ENCODE measurements at regions not wholly inside any gene's neighbourhood (a gene's known extent, or its start where the extent isn't known, plus 50 kb on each side); places are given as distances from the start of the nearest gene placed in this dataset.

- TF ChIP-seq CTCF (conservative IDR thresholded peaks at IDR 0.05 in 1 of 2, IDR thresholded peaks at IDR 0.05 in 1 of 2; ENCODE audit: low read depth in 1 of 2, low read length in 2 of 2) = no peak
- TF ChIP-seq EZH2 (IDR thresholded peaks at IDR 0.05; ENCODE audit: low read length, missing control alignments) = no peak
Measured at GRCh38 chr5:157972579-157972978, 113.6 kb upstream of the CLINT1 start.
